ENCODE measurements at regions not wholly inside any gene's neighbourhood (a gene's known extent, or its start where the extent isn't known, plus 50 kb on each side); places are given as distances from the start of the nearest gene placed in this dataset.

GRCh38 chr5:89016741-89017303 is 133.8 kb upstream of the MEF2C start:
- TF ChIP-seq CTCF (conservative IDR thresholded peaks at IDR 0.05; ENCODE audit: low read depth, low read length): no peak
- H3K4me3 ChIP-seq (ENCODE audit: low read depth, low read length): no peak overlapping the region
- DNase-seq (ENCODE audit: low read depth): no peak

GRCh38 chr5:89015409-89015808 is 132.4 kb upstream of the MEF2C start:
- no peak for TF ChIP-seq CTCF (conservative IDR thresholded peaks at IDR 0.05; ENCODE audit: low read depth, low read length)
- no peak for DNase-seq (ENCODE audit: low read depth)
- H3K4me3 ChIP-seq (ENCODE audit: low read depth, low read length): no peak overlapping the region

- no peak for DNase-seq (ENCODE audit: low read depth)
- H3K4me3 ChIP-seq (ENCODE audit: low read depth, low read length): no peak overlapping the region
- no peak for TF ChIP-seq CTCF (conservative IDR thresholded peaks at IDR 0.05; ENCODE audit: low read depth, low read length)
Observed at GRCh38 chr5:89011778-89012711, 129.1 kb upstream of the MEF2C start.

GRCh38 chr5:89010512-89010911 is 127.5 kb upstream of the MEF2C start:
- H3K4me3 ChIP-seq (ENCODE audit: low read depth, low read length): no peak overlapping the region
- no peak for DNase-seq (ENCODE audit: low read depth)
- no peak for TF ChIP-seq CTCF (conservative IDR thresholded peaks at IDR 0.05; ENCODE audit: low read depth, low read length)

- no peak for TF ChIP-seq CTCF (conservative IDR thresholded peaks at IDR 0.05; ENCODE audit: low read depth, low read length)
Observed at GRCh38 chr5:89008291-89008690, 125.3 kb upstream of the MEF2C start.

GRCh38 chr5:89005990-89006389 is 123.0 kb upstream of the MEF2C start:
- DNase-seq (ENCODE audit: low read depth): no peak
- no peak for TF ChIP-seq CTCF (conservative IDR thresholded peaks at IDR 0.05; ENCODE audit: low read depth, low read length)
- no peak overlapping the region for H3K4me3 ChIP-seq (ENCODE audit: low read depth, low read length)

More at GRCh38 chr5:89008291-89008690, 125.3 kb upstream of the MEF2C start:
- DNase-seq (ENCODE audit: low read depth): no peak
- H3K4me3 ChIP-seq (ENCODE audit: low read depth, low read length): no peak overlapping the region
